ENCODE measurements at regions not wholly inside any gene's neighbourhood (a gene's known extent, or its start where the extent isn't known, plus 50 kb on each side); places are given as distances from the start of the nearest gene placed in this dataset.
A peak's percentile ranks its signal among the peaks of the same experiment; 100 is the strongest.

- no peak for TF ChIP-seq PATZ1 (CRISPR knock-in tag; IDR thresholded peaks at IDR 0.05)
- no peak for TF ChIP-seq BCLAF1 (IDR thresholded peaks at IDR 0.05)
- TF ChIP-seq MTF1 (CRISPR knock-in tag; IDR thresholded peaks at IDR 0.05): no peak
- no peak for TF ChIP-seq GFI1 (CRISPR knock-in tag; IDR thresholded peaks at IDR 0.05; ENCODE audit: borderline replicate concordance)
- TF ChIP-seq ZFP82 (CRISPR knock-in tag; IDR thresholded peaks at IDR 0.05; ENCODE audit: borderline replicate concordance): no peak
- TF ChIP-seq ZNF674 (CRISPR knock-in tag; IDR thresholded peaks at IDR 0.05; ENCODE audit: low read depth): no peak
- TF ChIP-seq AGO2 (optimal IDR thresholded peaks at IDR 0.05; ENCODE audit: low read depth, low read length): peak; percentile 54
- no peak for TF ChIP-seq ZBTB7B (CRISPR knock-in tag; IDR thresholded peaks at IDR 0.05)
- TF ChIP-seq HDAC1 (CRISPR knock-in tag; IDR thresholded peaks at IDR 0.05): peak; percentile 55; the same call in 1 of the 2 replicates
- no peak for TF ChIP-seq ZNF317 (CRISPR knock-in tag; IDR thresholded peaks at IDR 0.05)
- TF ChIP-seq MIXL1 (CRISPR knock-in tag; IDR thresholded peaks at IDR 0.05): no peak
- TF ChIP-seq MAX (IDR thresholded peaks at IDR 0.05): peak; percentile 87
- TF ChIP-seq ZFP62 (CRISPR knock-in tag; IDR thresholded peaks at IDR 0.05): no peak
- TF ChIP-seq ARID2 (CRISPR knock-in tag; IDR thresholded peaks at IDR 0.05; ENCODE audit: borderline replicate concordance): no peak
- TF ChIP-seq ZBTB46 (CRISPR knock-in tag; IDR thresholded peaks at IDR 0.05; ENCODE audit: borderline replicate concordance): no peak
- no peak for TF ChIP-seq ZNF672 (CRISPR knock-in tag; IDR thresholded peaks at IDR 0.05)
- peak; percentile 71 for TF ChIP-seq ZNF782 (CRISPR knock-in tag; IDR thresholded peaks at IDR 0.05; ENCODE audit: borderline replicate concordance)
- no peak for TF ChIP-seq MTA3 (CRISPR knock-in tag; IDR thresholded peaks at IDR 0.05)
- TF ChIP-seq RARA (CRISPR knock-in tag; IDR thresholded peaks at IDR 0.05): no peak
- 0 out of 2 replicates have a peak, but pooled peaks have one; percentile 35 for TF ChIP-seq ZNF598 (CRISPR knock-in tag; IDR thresholded peaks at IDR 0.05; ENCODE audit: borderline replicate concordance)
- no peak for TF ChIP-seq ZNF367 (CRISPR knock-in tag; IDR thresholded peaks at IDR 0.05; ENCODE audit: borderline replicate concordance)
- no peak for TF ChIP-seq NR2F6 (IDR thresholded peaks at IDR 0.05)
- TF ChIP-seq NR2F6 (CRISPR knock-in tag; IDR thresholded peaks at IDR 0.05): no peak
- no peak for TF ChIP-seq ZEB1 (IDR thresholded peaks at IDR 0.05; ENCODE audit: insufficient replicate concordance, low read depth)
- TF ChIP-seq GATA4 (IDR thresholded peaks at IDR 0.05; ENCODE audit: borderline replicate concordance, low read depth): no peak
- TF ChIP-seq CENPT (CRISPR knock-in tag; IDR thresholded peaks at IDR 0.05; ENCODE audit: low read depth): no peak
Observed at GRCh38 chr5:8457187-8458037, 588.5 kb downstream of the MTRR start (continued).
